ENCODE measurements at regions not wholly inside any gene's neighbourhood (a gene's known extent, or its start where the extent isn't known, plus 50 kb on each side); places are given as distances from the start of the nearest gene placed in this dataset.

DNA sequence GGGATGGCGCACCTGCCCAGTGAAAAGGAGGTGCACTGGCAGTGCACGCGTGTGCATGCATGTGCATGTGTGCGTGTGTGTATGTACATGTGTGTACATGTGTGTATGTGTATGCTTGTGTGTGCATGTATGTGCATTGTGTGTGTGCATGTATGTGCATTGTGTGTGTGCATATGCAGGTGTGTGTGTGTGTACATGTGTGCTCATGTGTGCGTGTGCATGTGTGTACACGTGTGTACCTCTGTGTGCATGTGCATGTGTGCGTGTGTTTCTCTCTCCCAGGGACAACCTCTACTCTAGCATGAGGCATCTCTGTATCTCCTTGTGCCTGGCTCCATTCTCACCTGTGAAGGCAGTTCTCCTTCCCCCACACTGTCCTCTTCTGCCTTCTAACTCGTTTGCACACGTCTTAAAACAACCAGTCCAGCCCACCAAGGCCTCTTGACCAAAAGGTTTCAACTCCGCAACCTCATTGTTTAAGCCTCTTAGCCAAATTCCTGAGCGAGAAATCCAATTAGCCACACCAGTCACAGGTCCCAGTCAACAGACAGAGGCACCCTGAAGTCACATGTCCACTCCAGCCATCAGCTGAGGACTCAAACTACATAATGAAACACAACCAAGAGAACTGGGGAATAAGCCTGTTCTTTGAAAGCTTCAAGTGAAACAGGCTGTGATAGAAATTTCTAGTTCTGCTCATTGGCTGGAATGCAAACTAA, 103.5 kb upstream of the PTPRT start:
- no peak for DNase-seq
- Histone ChIP-seq H3K27me3 (no peaks in the 10 kb centered on the region), H3K36me3 (no peaks in the 10 kb centered on the region), H3K4me1 (no peaks in the 10 kb centered on the region), H3K27ac (no peak overlapping the region), H3K4me3 (no peak overlapping the region), H3K9me3 (no peaks in the 10 kb centered on the region)
- in situ Hi-C loops (cut with MboI; ENCODE audit: low pct_ligation_motif_present in 1 of 4, low pct_unique_long_range_greater_than_20kb in 1 of 4, low sequenced_read_pairs in 3 of 4) (loop anchor here in 1 of 4 donors (25.0 kb wide), 1 partner anchor 106 kb away; the partner anchor contains the start of gene PTPRT), intact Hi-C loops (cut with DNase I; ENCODE audit: low total_unique reads) (no loop called here)
- WGBS, 2 donors (ENCODE audit: low coverage in 1 of 2): 50 to 79% methylated on average over 4 to 11 of the region's 11 CpGs
- no peak for TF ChIP-seq POLR2A (IDR thresholded peaks at IDR 0.05)
- no peak for TF ChIP-seq EP300 (IDR thresholded peaks at IDR 0.05; ENCODE audit: low read depth)
- no peak for TF ChIP-seq POLR2AphosphoS5 (IDR thresholded peaks at IDR 0.05)
- TF ChIP-seq, protein P1, sequence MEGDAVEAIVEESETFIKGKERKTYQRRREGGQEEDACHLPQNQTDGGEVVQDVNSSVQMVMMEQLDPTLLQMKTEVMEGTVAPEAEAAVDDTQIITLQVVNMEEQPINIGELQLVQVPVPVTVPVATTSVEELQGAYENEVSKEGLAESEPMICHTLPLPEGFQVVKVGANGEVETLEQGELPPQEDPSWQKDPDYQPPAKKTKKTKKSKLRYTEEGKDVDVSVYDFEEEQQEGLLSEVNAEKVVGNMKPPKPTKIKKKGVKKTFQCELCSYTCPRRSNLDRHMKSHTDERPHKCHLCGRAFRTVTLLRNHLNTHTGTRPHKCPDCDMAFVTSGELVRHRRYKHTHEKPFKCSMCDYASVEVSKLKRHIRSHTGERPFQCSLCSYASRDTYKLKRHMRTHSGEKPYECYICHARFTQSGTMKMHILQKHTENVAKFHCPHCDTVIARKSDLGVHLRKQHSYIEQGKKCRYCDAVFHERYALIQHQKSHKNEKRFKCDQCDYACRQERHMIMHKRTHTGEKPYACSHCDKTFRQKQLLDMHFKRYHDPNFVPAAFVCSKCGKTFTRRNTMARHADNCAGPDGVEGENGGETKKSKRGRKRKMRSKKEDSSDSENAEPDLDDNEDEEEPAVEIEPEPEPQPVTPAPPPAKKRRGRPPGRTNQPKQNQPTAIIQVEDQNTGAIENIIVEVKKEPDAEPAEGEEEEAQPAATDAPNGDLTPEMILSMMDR (IDR thresholded peaks at IDR 0.05): no peak

DNA sequence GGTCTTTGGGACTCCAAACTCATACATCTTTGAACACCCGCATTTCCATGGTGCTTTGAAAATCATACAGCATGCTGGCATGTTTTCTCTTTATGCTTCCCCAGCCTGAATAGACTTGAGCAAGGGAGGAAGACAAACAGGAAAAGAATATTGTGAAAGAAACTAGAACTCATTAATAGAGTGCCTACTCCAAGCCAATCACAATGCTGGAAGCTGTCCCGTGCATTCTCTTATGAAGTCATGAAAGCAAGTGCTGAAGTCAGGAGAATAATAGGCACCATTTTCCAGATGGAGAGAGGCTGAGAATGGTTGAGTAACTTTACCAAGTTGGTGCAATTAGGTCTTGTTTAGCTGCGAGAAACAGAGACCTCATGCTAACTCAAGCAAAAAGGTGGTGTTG, 102.5 kb upstream of the PTPRT start:
- Histone ChIP-seq H3K36me3 (no peaks in the 10 kb centered on the region), H3K27me3 (no peaks in the 10 kb centered on the region), H3K4me3 (no peak overlapping the region), H3K4me1 (no peaks in the 10 kb centered on the region), H3K9me3 (no peaks in the 10 kb centered on the region), H3K27ac (no peak overlapping the region)
- intact Hi-C loops (cut with DNase I; ENCODE audit: low total_unique reads) (no loop called here), in situ Hi-C loops (cut with MboI; ENCODE audit: low pct_ligation_motif_present in 1 of 4, low pct_unique_long_range_greater_than_20kb in 1 of 4, low sequenced_read_pairs in 3 of 4) (loop anchor here in 1 of 4 donors (25.0 kb wide), 1 partner anchor 105 kb away; the partner anchor contains the start of gene PTPRT)
- DNase-seq: no peak
- no peak for TF ChIP-seq POLR2A (IDR thresholded peaks at IDR 0.05)
- TF ChIP-seq POLR2AphosphoS5 (IDR thresholded peaks at IDR 0.05): no peak
- TF ChIP-seq, protein P1 (IDR thresholded peaks at IDR 0.05): no peak
- TF ChIP-seq EP300 (IDR thresholded peaks at IDR 0.05; ENCODE audit: low read depth): no peak
- 57 to 73% methylated on average over 3 of the region's 3 CpGs for WGBS, 2 donors (ENCODE audit: low coverage in 1 of 2)

DNA sequence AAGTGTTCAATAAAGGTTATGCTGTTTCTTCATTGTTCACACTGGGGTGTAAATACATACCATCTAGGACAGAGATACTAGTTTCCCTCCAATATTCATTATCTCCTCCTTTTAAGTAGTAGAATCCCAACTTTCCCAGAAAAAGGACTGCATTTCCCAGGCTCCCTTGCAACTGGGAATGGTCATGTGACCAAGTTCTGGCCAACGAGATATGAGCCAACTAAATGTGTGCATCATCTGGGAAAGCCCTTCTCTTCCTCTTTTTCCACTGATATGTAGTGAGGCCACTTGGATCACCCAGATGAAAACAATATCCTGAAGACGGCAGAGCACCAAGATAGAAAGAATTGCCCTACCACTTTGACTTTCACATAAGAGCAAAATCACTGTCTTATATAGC, 97.9 kb upstream of the PTPRT start:
- H3K27me3 ChIP-seq: no peaks in the 10 kb centered on the region
- TF ChIP-seq POLR2AphosphoS5 (IDR thresholded peaks at IDR 0.05) (no peak), EP300 (IDR thresholded peaks at IDR 0.05; ENCODE audit: low read depth) (no peak), POLR2A (IDR thresholded peaks at IDR 0.05) (no peak)
- TF ChIP-seq, protein P1 (IDR thresholded peaks at IDR 0.05): no peak
- no peak overlapping the region for H3K4me3 ChIP-seq

DNA sequence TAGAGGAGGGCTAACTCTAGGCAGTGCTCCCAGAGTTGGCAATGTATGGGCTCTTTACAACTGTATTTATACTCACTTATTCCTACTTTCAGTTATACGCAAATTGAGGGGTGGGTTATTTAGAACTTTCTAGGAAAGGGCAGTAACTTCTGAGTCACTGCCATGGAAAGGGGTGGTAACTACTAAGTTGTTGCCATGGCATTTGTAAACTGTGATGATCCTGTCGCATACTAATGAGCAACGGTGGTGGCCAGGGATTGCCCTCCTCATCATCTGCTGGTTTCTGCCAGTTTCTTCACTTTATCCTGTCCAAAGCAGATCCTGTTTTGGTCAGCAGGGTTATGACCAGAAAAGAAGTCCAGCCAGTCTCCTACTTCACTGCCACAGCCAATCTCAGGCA, 95.5 kb upstream of the PTPRT start:
- no peak for TF ChIP-seq POLR2A (IDR thresholded peaks at IDR 0.05)
- TF ChIP-seq POLR2AphosphoS5 (IDR thresholded peaks at IDR 0.05): no peak
- TF ChIP-seq, protein P1 (IDR thresholded peaks at IDR 0.05): no peak
- no peak for TF ChIP-seq EP300 (IDR thresholded peaks at IDR 0.05; ENCODE audit: low read depth)
- no peaks in the 10 kb centered on the region for H3K36me3 ChIP-seq
- H3K4me3 ChIP-seq: no peak overlapping the region
- DNase-seq: no peak
- H3K4me1 ChIP-seq: no peaks in the 10 kb centered on the region
- WGBS, 2 donors (ENCODE audit: low coverage in 1 of 2): 72 to 84% methylated on average over 3 of the region's 3 CpGs
- intact Hi-C loops (cut with DNase I; ENCODE audit: low total_unique reads): no loop called here
- no peaks in the 10 kb centered on the region for H3K27me3 ChIP-seq
- H3K9me3 ChIP-seq: no peaks in the 10 kb centered on the region
- in situ Hi-C loops (cut with MboI; ENCODE audit: low pct_ligation_motif_present in 1 of 4, low pct_unique_long_range_greater_than_20kb in 1 of 4, low sequenced_read_pairs in 3 of 4): loop anchor here in 1 of 4 donors (25.0 kb wide), 1 partner anchor 98 kb away; the partner anchor contains the start of gene PTPRT
- H3K27ac ChIP-seq: no peak overlapping the region

More for the DNA sequence above, 97.9 kb upstream of the PTPRT start:
- intact Hi-C loops (cut with DNase I; ENCODE audit: low total_unique reads) (no loop called here), in situ Hi-C loops (cut with MboI; ENCODE audit: low pct_ligation_motif_present in 1 of 4, low pct_unique_long_range_greater_than_20kb in 1 of 4, low sequenced_read_pairs in 3 of 4) (loop anchor here in 1 of 4 donors (25.0 kb wide), 1 partner anchor 100 kb away; the partner anchor contains the start of gene PTPRT)
- DNase-seq: no peak
- Histone ChIP-seq H3K27ac (no peak overlapping the region), H3K36me3 (no peaks in the 10 kb centered on the region), H3K4me1 (no peaks in the 10 kb centered on the region), H3K9me3 (no peaks in the 10 kb centered on the region)
- WGBS, 2 donors (ENCODE audit: low coverage in 1 of 2): 44 to 49% methylated on average over 2 of the region's 2 CpGs
